ENCODE measurements at regions not wholly inside any gene's neighbourhood (a gene's known extent, or its start where the extent isn't known, plus 50 kb on each side); places are given as distances from the start of the nearest gene placed in this dataset.
A peak's percentile ranks its signal among the peaks of the same experiment; 100 is the strongest.

- H3K9me3 ChIP-seq (ENCODE audit: control insufficient read depth, insufficient read depth, low read depth, low read length) = no peaks in the 10 kb centered on the region
These were observed 71.4 kb upstream of the CXCR4 start for GRCh38 chr2:136189221-136189782.

GRCh38 chr2:136188086-136188485, 70.1 kb upstream of the CXCR4 start:
- Histone ChIP-seq H2AFZ (ENCODE audit: low read length) (no peak overlapping the region), H3K9me3 (ENCODE audit: control insufficient read depth, insufficient read depth, low read depth, low read length) (no peaks in the 10 kb centered on the region), H3K4me2 (ENCODE audit: extremely low read depth, insufficient read depth, low read length) (no peak overlapping the region), H3K36me3 (ENCODE audit: control insufficient read depth, insufficient read depth, low read length) (no peaks in the 10 kb centered on the region), H3K27ac (ENCODE audit: insufficient read depth, low read length) (no peak overlapping the region), H3K79me2 (ENCODE audit: control insufficient read depth, insufficient read depth, low read length) (no peaks in the 10 kb centered on the region), H3K4me3 (replicated peaks in 1 of 4; ENCODE audit: control extremely low read depth in 1 of 4, insufficient read depth in 1 of 4, low read depth in 3 of 4, low read length in 4 of 4) (no peak overlapping the region), H3K4me1 (ENCODE audit: control insufficient read depth, extremely low read depth, insufficient read depth, low read length) (no peaks in the 10 kb centered on the region), H3K27me3 (ENCODE audit: control insufficient read depth, insufficient read depth, low read length) (no peaks in the 10 kb centered on the region), H3K9ac (ENCODE audit: insufficient read depth, low read length) (no peak overlapping the region), H4K20me1 (ENCODE audit: control insufficient read depth, extremely low read depth, insufficient read depth, low read length) (no peaks in the 10 kb centered on the region)
- TF ChIP-seq CTCF (conservative IDR thresholded peaks at IDR 0.05 in 1 of 2, IDR thresholded peaks at IDR 0.05 in 1 of 2; ENCODE audit: low read depth in 1 of 2, low read length in 2 of 2) = no peak
- no peak for TF ChIP-seq EZH2 (IDR thresholded peaks at IDR 0.05; ENCODE audit: low read length, missing control alignments)
- DNase-seq (ENCODE audit: low read depth in 2 of 2) = no peak

More at GRCh38 chr2:136189221-136189782, 71.4 kb upstream of the CXCR4 start:
- Histone ChIP-seq H3K36me3 (ENCODE audit: control insufficient read depth, insufficient read depth, low read length) (no peaks in the 10 kb centered on the region), H3K4me1 (ENCODE audit: control insufficient read depth, extremely low read depth, insufficient read depth, low read length) (no peaks in the 10 kb centered on the region), H2AFZ (ENCODE audit: low read length) (no peak overlapping the region), H4K20me1 (ENCODE audit: control insufficient read depth, extremely low read depth, insufficient read depth, low read length) (no peaks in the 10 kb centered on the region), H3K4me2 (ENCODE audit: extremely low read depth, insufficient read depth, low read length) (no peak overlapping the region), H3K9ac (ENCODE audit: insufficient read depth, low read length) (no peak overlapping the region), H3K27ac (ENCODE audit: insufficient read depth, low read length) (no peak overlapping the region), H3K27me3 (ENCODE audit: control insufficient read depth, insufficient read depth, low read length) (no peaks in the 10 kb centered on the region), H3K79me2 (ENCODE audit: control insufficient read depth, insufficient read depth, low read length) (no peaks in the 10 kb centered on the region), H3K4me3 (replicated peaks in 1 of 4; ENCODE audit: control extremely low read depth in 1 of 4, insufficient read depth in 1 of 4, low read depth in 3 of 4, low read length in 4 of 4) (no peak overlapping the region)
- DNase-seq (ENCODE audit: low read depth in 2 of 2) = no peak
- TF ChIP-seq EZH2 (IDR thresholded peaks at IDR 0.05; ENCODE audit: low read length, missing control alignments) (no peak), CTCF (conservative IDR thresholded peaks at IDR 0.05 in 1 of 2, IDR thresholded peaks at IDR 0.05 in 1 of 2; ENCODE audit: low read depth in 1 of 2, low read length in 2 of 2) (no peak)

- Histone ChIP-seq H3K4me3 (replicated peaks in 1 of 4; ENCODE audit: control extremely low read depth in 1 of 4, insufficient read depth in 1 of 4, low read depth in 3 of 4, low read length in 4 of 4) (no peak overlapping the region), H3K36me3 (ENCODE audit: control insufficient read depth, insufficient read depth, low read length) (no peaks in the 10 kb centered on the region), H3K4me1 (ENCODE audit: control insufficient read depth, extremely low read depth, insufficient read depth, low read length) (no peaks in the 10 kb centered on the region), H3K9me3 (ENCODE audit: control insufficient read depth, insufficient read depth, low read depth, low read length) (no peaks in the 10 kb centered on the region), H3K4me2 (ENCODE audit: extremely low read depth, insufficient read depth, low read length) (no peak overlapping the region), H3K27me3 (ENCODE audit: control insufficient read depth, insufficient read depth, low read length) (no peaks in the 10 kb centered on the region), H4K20me1 (ENCODE audit: control insufficient read depth, extremely low read depth, insufficient read depth, low read length) (no peaks in the 10 kb centered on the region), H3K9ac (ENCODE audit: insufficient read depth, low read length) (no peak overlapping the region), H3K79me2 (ENCODE audit: control insufficient read depth, insufficient read depth, low read length) (no peaks in the 10 kb centered on the region), H3K27ac (ENCODE audit: insufficient read depth, low read length) (no peak overlapping the region), H2AFZ (ENCODE audit: low read length) (no peak overlapping the region)
- peak in 1 of 2 donors; percentile 35 for DNase-seq (ENCODE audit: low read depth in 2 of 2)
- no peak for TF ChIP-seq EZH2 (IDR thresholded peaks at IDR 0.05; ENCODE audit: low read length, missing control alignments)
- no peak for TF ChIP-seq CTCF (conservative IDR thresholded peaks at IDR 0.05 in 1 of 2, IDR thresholded peaks at IDR 0.05 in 1 of 2; ENCODE audit: low read depth in 1 of 2, low read length in 2 of 2)
These were observed 68.2 kb upstream of the CXCR4 start for GRCh38 chr2:136185981-136186776.
